Breast epithelium (tissue), 4 donors: ENCODE measurements at regions not wholly inside any gene's neighbourhood (a gene's known extent, or its start where the extent isn't known, plus 50 kb on each side); places are given as distances from the start of the nearest gene placed in this dataset.

Experiments used
- DNase-seq, 2 donors: peaks; one replicate each; pipeline ENCODE4 v3.0.0-alpha.2; 2019; ENCODE audit warnings: low spot score in 2 of 2
- H3K27ac ChIP-seq, 2 donors: fragments of 200-600 bp; sonication (generic) in 1 of 2; one replicate each; pipeline ENCODE4 v1.5.1; 2016 to 2019; ENCODE audit warnings: mild to moderate bottlenecking in 1 of 2
- H3K27me3 ChIP-seq, 2 donors: fragments of 200-600 bp; sonication (generic) in 1 of 2; one replicate each; pipeline versions ENCODE4 v1.5.1 to v1.6.0; 2017 to 2019; ENCODE audit warnings: control low read depth in 1 of 2, mild to moderate bottlenecking in 1 of 2
- H3K36me3 ChIP-seq: fragments of 200-600 bp; one replicate; pipeline ENCODE4 v1.5.1; 2019
- H3K4me1 ChIP-seq, 2 donors: fragments of 200-600 bp; sonication (generic); one replicate each; pipeline ENCODE4 v1.5.1; 2016 to 2019; ENCODE audit warnings: control low read depth in 1 of 2
- H3K4me3 ChIP-seq, 3 donors: fragments of 200-600 bp; sonication (generic); 1 replicate in 2 of 3; 2 replicates in 1 of 3; pipeline ENCODE4 v1.5.1; 2016 to 2019; ENCODE audit warnings: mild to moderate bottlenecking in 3 of 3, moderate library complexity in 2 of 3
- H3K9me3 ChIP-seq, 2 donors: fragments of 200-600 bp; sonication (generic) in 1 of 2; one replicate each; pipeline ENCODE4 v1.5.1; 2016 to 2019; ENCODE audit warnings: control low read depth in 1 of 2
- CTCF ChIP-seq, 3 donors: fragments of 450-650 bp; IDR thresholded peaks; one replicate each; pipeline ENCODE4 v1.5.1; 2016 to 2017; ENCODE audit warnings: antibody characterized with exemption in 3 of 3, mild to moderate bottlenecking in 3 of 3, moderate library complexity in 3 of 3
- POLR2A ChIP-seq: fragments of 450-650 bp; IDR thresholded peaks from one replicate; pipeline ENCODE4 v1.6.1; 2016; ENCODE audit warnings: antibody characterized with exemption, mild to moderate bottlenecking, moderate library complexity
- POLR2AphosphoS5 ChIP-seq, 3 donors: sonication (generic); formaldehyde crosslinking; IDR thresholded peaks; one replicate each; pipeline ENCODE4 v1.6.1; 2017; ENCODE audit warnings: antibody characterized with exemption in 3 of 3
- intact Hi-C: fragments of 100-400 bp; cut with DNase I; formaldehyde crosslinking; loops from one replicate; pipeline ENCODE4 v1.15.1; 2023; ENCODE audit warnings: low total_unique reads

DNA sequence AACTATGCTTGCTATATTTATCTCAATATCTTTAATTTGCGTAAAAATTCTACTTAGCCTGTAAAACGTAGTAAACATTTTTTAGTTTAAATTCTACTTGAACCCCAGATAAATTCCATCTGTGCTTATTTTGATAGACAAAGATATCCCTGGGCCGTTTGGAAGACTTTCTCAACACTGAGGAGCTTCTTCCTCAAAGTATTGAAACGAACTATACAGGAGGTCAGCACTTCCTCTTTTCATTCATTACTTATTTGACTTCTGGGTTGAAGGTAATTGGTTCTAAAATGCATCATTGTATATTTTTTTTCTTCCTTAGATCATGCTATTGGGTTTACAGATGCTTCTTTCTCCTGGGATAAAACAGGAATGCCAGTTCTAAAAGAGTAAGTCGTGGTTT lies 74.7 kb downstream of the HSPA13 start:
- Histone ChIP-seq H3K27ac (no peak overlapping the region), H3K9me3 (no peaks in the 10 kb centered on the region), H3K4me3 (no peak overlapping the region), H3K36me3 (no peaks in the 10 kb centered on the region), H3K27me3 (no peaks in the 10 kb centered on the region), H3K4me1 (no peaks in the 10 kb centered on the region)
- no peak for TF ChIP-seq POLR2AphosphoS5 (IDR thresholded peaks at IDR 0.05)
- no peak for TF ChIP-seq POLR2A
- no peak for TF ChIP-seq CTCF (IDR thresholded peaks at IDR 0.05)
- DNase-seq = no peak
- intact Hi-C loops = no loop called here

DNA sequence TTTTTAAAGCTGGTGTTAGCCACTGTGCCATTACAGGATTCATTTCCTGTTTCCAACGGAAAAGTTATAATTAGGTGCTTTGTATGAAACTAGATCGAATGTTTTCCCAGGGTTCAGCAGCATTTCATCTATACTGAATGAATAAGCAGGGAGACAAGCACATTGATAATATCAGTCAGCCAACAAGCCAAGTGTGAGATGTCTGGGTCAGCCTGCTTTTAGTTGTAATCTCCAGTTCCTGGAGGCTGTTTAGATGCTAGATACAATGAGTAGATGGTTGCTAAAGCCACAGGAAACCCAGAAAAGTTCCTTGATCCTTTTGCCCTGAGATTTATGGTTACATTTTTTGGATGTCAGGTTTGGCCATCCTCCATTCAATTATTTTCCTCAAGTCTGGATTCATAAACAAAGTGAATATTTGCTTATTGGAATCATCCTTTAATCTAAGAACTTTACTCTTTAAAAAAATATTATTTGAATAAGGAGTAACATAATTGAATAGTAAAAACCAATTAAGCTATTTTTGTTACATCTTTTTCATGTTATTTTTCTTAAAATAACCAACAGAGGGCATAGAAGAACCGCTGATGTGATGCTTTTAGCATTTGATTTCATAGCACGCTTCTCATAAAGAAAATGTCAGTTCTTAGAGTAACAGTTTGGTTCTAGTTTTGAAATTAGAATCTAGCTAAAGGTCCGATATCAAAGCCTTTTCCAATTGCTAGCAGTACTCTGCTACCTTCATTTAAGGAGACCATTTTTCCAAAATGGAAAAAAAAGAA lies 76.6 kb downstream of the HSPA13 start:
- no peak overlapping the region for H3K27ac ChIP-seq
- H3K36me3 ChIP-seq = no peaks in the 10 kb centered on the region
- H3K9me3 ChIP-seq = no peaks in the 10 kb centered on the region
- H3K4me3 ChIP-seq = no peak overlapping the region
- intact Hi-C loops = no loop called here
- H3K27me3 ChIP-seq = no peaks in the 10 kb centered on the region
- no peaks in the 10 kb centered on the region for H3K4me1 ChIP-seq
- TF ChIP-seq POLR2A (no peak), CTCF (IDR thresholded peaks at IDR 0.05) (peak in 1 of 3 donors; percentile 13), POLR2AphosphoS5 (IDR thresholded peaks at IDR 0.05) (no peak)
- DNase-seq = no peak

- H3K27ac ChIP-seq = no peak overlapping the region
- no peaks in the 10 kb centered on the region for H3K36me3 ChIP-seq
- H3K4me3 ChIP-seq = no peak overlapping the region
- H3K9me3 ChIP-seq = no peaks in the 10 kb centered on the region
- no peak for DNase-seq
- intact Hi-C loops = no loop called here
- H3K27me3 ChIP-seq = no peaks in the 10 kb centered on the region
- no peak for TF ChIP-seq POLR2AphosphoS5 (IDR thresholded peaks at IDR 0.05)
- no peak for TF ChIP-seq POLR2A
- TF ChIP-seq CTCF (IDR thresholded peaks at IDR 0.05) = no peak
- no peaks in the 10 kb centered on the region for H3K4me1 ChIP-seq
Observed at GRCh38 chr21:14303731-14304488, 79.0 kb downstream of the HSPA13 start.

- no peak overlapping the region for H3K27ac ChIP-seq
- TF ChIP-seq POLR2A (no peak), POLR2AphosphoS5 (IDR thresholded peaks at IDR 0.05) (no peak), CTCF (IDR thresholded peaks at IDR 0.05) (no peak)
- DNase-seq = no peak
- no peaks in the 10 kb centered on the region for H3K27me3 ChIP-seq
- no peak overlapping the region for H3K4me3 ChIP-seq
- intact Hi-C loops = no loop called here
- H3K9me3 ChIP-seq = no peaks in the 10 kb centered on the region
- H3K36me3 ChIP-seq = no peaks in the 10 kb centered on the region
- H3K4me1 ChIP-seq = no peaks in the 10 kb centered on the region
Observed at GRCh38 chr21:14300074-14300473, 82.9 kb downstream of the HSPA13 start.

DNA sequence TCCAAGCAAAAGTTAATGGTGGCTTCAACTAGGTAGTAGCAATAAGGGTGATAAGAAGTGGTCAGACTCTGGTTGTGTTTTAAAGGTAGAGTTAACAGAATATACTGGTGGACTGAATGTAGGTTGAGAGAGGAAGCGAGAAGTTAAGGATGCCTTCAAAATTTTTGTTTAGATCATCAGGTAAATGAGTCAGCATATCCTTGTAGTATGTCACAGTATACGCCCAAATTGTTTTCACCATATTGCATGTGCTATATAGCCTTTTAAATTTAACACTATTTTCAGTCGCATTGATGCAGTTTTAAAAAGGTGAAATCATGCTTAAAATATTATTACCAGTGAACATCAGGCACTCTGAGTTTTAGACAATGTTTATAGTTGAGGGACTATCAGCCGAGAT lies 74.6 kb downstream of the RBM11 start:
- TF ChIP-seq POLR2AphosphoS5 (IDR thresholded peaks at IDR 0.05) (no peak), POLR2A (no peak), CTCF (IDR thresholded peaks at IDR 0.05) (no peak)
- Histone ChIP-seq H3K27ac (no peak overlapping the region), H3K4me3 (no peak overlapping the region), H3K36me3 (no peaks in the 10 kb centered on the region), H3K9me3 (no peaks in the 10 kb centered on the region), H3K27me3 (no peaks in the 10 kb centered on the region), H3K4me1 (no peaks in the 10 kb centered on the region)
- DNase-seq = no peak
- intact Hi-C loops = no loop called here
